ENCODE measurements at regions not wholly inside any gene's neighbourhood (a gene's known extent, or its start where the extent isn't known, plus 50 kb on each side); places are given as distances from the start of the nearest gene placed in this dataset.

DNA sequence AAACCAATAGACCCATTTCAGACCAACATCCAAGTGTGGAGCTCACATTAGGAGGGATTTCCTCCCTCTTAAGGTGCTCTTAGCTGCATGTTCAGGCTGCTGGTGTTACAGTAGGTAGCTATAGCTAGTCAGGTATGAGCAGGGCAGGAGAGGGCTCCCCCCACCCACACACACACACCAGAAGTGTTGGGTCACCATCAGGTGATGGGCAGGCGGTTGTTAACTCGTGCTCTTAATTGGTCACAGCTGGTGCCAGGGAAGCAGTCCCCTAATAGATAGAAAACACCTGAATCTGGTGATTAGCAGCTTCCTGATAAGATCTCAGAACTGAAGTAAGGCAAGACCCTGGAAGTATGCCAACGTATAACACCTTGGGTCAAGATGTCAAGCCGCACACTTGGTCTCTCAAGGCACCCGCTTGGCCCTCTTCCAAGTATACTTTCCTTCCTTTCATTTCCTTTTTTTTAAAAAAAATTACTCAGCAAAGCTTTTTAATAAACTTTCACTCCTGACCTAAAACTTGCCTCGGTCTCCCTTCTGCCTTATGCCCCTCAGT, 532.4 kb downstream of the DNAH5 start:
- Mint-ChIP-seq H3K36me3 (ENCODE audit: unreplicated experiment) (no peaks in the 10 kb centered on the region), H3K27me3 (ENCODE audit: unreplicated experiment) (peaks cover 4% of the 10 kb centered on the region), H3K4me1 (ENCODE audit: low read depth, unreplicated experiment) (no peaks in the 10 kb centered on the region), H3K27ac (ENCODE audit: unreplicated experiment) (no peak overlapping the region), H3K4me3 (ENCODE audit: unreplicated experiment) (no peak overlapping the region), H3K9me3 (ENCODE audit: unreplicated experiment) (no peaks in the 10 kb centered on the region)
- DNase-seq = no peak
- TF ChIP-seq, protein P1, sequence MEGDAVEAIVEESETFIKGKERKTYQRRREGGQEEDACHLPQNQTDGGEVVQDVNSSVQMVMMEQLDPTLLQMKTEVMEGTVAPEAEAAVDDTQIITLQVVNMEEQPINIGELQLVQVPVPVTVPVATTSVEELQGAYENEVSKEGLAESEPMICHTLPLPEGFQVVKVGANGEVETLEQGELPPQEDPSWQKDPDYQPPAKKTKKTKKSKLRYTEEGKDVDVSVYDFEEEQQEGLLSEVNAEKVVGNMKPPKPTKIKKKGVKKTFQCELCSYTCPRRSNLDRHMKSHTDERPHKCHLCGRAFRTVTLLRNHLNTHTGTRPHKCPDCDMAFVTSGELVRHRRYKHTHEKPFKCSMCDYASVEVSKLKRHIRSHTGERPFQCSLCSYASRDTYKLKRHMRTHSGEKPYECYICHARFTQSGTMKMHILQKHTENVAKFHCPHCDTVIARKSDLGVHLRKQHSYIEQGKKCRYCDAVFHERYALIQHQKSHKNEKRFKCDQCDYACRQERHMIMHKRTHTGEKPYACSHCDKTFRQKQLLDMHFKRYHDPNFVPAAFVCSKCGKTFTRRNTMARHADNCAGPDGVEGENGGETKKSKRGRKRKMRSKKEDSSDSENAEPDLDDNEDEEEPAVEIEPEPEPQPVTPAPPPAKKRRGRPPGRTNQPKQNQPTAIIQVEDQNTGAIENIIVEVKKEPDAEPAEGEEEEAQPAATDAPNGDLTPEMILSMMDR (IDR thresholded peaks at IDR 0.05; ENCODE audit: partially characterized antibody, unreplicated experiment) = no peak

- DNase-seq = no peak
- peaks cover 2% of the 10 kb centered on the region for H3K27me3 Mint-ChIP-seq (ENCODE audit: unreplicated experiment)
- no peak overlapping the region for H3K27ac Mint-ChIP-seq (ENCODE audit: unreplicated experiment)
- H3K36me3 Mint-ChIP-seq (ENCODE audit: unreplicated experiment) = no peaks in the 10 kb centered on the region
- TF ChIP-seq, protein P1 (IDR thresholded peaks at IDR 0.05; ENCODE audit: partially characterized antibody, unreplicated experiment) = no peak
- H3K4me1 Mint-ChIP-seq (ENCODE audit: low read depth, unreplicated experiment) = no peaks in the 10 kb centered on the region
- no peak overlapping the region for H3K4me3 Mint-ChIP-seq (ENCODE audit: unreplicated experiment)
- H3K9me3 Mint-ChIP-seq (ENCODE audit: unreplicated experiment) = no peaks in the 10 kb centered on the region
Measured at GRCh38 chr5:13408616-13409015, 535.9 kb downstream of the DNAH5 start.

DNA sequence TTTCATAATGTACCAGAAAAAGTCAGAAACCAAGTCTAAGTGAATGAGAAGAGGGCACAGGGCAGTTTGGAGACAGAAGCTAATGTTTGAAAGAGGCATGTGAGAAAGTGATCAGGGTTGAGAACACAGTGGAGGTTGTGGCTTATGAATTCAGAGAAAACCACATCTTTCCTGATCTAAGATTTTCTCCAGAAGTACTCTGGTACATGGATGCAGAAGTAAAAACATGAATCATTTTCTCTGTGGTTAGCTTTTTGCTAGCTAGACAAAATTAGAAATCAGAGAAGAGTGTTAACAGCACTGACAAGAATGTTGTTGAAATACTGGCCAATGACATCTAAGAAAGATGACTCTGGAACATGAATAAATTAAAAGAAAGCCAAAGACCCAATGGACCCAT, 541.1 kb downstream of the DNAH5 start:
- H3K9me3 Mint-ChIP-seq (ENCODE audit: unreplicated experiment) = no peaks in the 10 kb centered on the region
- H3K4me3 Mint-ChIP-seq (ENCODE audit: unreplicated experiment) = no peak overlapping the region
- TF ChIP-seq, protein P1 (IDR thresholded peaks at IDR 0.05; ENCODE audit: partially characterized antibody, unreplicated experiment) = no peak
- no peaks in the 10 kb centered on the region for H3K4me1 Mint-ChIP-seq (ENCODE audit: low read depth, unreplicated experiment)
- H3K27ac Mint-ChIP-seq (ENCODE audit: unreplicated experiment) = no peak overlapping the region
- H3K36me3 Mint-ChIP-seq (ENCODE audit: unreplicated experiment) = no peaks in the 10 kb centered on the region
- DNase-seq = no peak
- peaks cover 2% of the 10 kb centered on the region for H3K27me3 Mint-ChIP-seq (ENCODE audit: unreplicated experiment)

- Mint-ChIP-seq H3K27ac (ENCODE audit: unreplicated experiment) (no peak overlapping the region), H3K27me3 (ENCODE audit: unreplicated experiment) (no peaks in the 10 kb centered on the region), H3K9me3 (ENCODE audit: unreplicated experiment) (peaks cover 3% of the 10 kb centered on the region), H3K36me3 (ENCODE audit: unreplicated experiment) (peaks cover 5% of the 10 kb centered on the region), H3K4me3 (ENCODE audit: unreplicated experiment) (no peak overlapping the region), H3K4me1 (ENCODE audit: low read depth, unreplicated experiment) (no peaks in the 10 kb centered on the region)
- no peak for DNase-seq
- TF ChIP-seq, protein P1 (IDR thresholded peaks at IDR 0.05; ENCODE audit: partially characterized antibody, unreplicated experiment) = no peak
Measured at GRCh38 chr5:13385066-13385465, 559.4 kb downstream of the DNAH5 start.

DNA sequence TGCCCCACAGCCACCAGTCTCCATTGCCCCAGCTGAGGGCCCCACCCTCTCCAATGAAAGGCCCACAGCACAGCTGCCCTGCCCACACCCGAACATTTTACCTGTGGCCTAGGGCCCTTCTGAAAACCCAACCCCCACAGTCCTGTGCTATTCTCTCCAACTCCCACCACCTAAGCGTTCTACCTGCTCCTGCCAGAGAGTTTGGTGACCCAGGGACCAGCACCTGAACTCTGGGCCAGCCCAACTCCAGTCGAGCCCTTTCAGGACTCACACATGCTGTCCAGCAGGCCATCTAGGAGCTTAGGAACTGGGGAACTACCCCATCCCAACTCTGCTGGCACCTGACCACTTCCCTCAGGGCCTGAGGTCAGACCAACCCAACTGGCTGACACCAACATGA, 562.3 kb downstream of the DNAH5 start:
- Mint-ChIP-seq H3K27me3 (ENCODE audit: unreplicated experiment) (no peaks in the 10 kb centered on the region), H3K4me3 (ENCODE audit: unreplicated experiment) (no peak overlapping the region), H3K27ac (ENCODE audit: unreplicated experiment) (no peak overlapping the region), H3K36me3 (ENCODE audit: unreplicated experiment) (no peaks in the 10 kb centered on the region), H3K9me3 (ENCODE audit: unreplicated experiment) (peaks cover 3% of the 10 kb centered on the region), H3K4me1 (ENCODE audit: low read depth, unreplicated experiment) (no peaks in the 10 kb centered on the region)
- DNase-seq = no peak
- TF ChIP-seq, protein P1 (IDR thresholded peaks at IDR 0.05; ENCODE audit: partially characterized antibody, unreplicated experiment) = no peak
